GM19238 (cell line): ENCODE measurements at regions not wholly inside any gene's neighbourhood (a gene's known extent, or its start where the extent isn't known, plus 50 kb on each side); places are given as distances from the start of the nearest gene placed in this dataset.
"Not testable (repeated sequence)": the region's sequence is repeated elsewhere in the genome, so short reads cannot be mapped to it uniquely, and the experiment has no call there.

ENCODE experiments used
- DNase-seq: peaks from one replicate; pipeline ENCODE4 v3.0.0; 2011; ENCODE audit warnings: low spot score; ENCODE audit not compliant: insufficient read length

GRCh38 chr9:85487872-85488271 lies 253.9 kb downstream of the AGTPBP1 start:
- DNase-seq: no peak

- DNase-seq: no peak
Measured at GRCh38 chr9:85484235-85484634, 257.5 kb downstream of the AGTPBP1 start.

DNA sequence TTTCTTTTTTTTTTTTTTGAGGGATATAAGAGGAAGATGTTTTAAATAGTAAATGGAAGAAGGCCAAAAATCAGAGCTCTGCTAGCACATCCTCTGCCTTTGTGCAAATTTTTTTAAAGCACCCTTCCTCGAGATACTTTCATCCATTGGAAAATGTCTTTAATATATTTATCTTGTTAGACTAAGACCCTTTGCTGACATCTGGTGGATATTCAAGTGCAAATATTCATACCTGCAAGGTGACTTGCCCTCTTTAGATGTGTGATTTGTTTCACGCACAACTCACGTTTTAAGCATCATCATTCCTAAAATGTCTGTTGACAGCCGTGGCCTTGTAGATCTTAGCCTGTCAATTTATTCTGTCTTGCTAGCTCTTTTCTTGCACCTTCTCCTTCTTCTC lies 258.5 kb downstream of the AGTPBP1 start:
- DNase-seq: no peak

GRCh38 chr9:85479305-85479704 lies 262.4 kb downstream of the AGTPBP1 start:
- DNase-seq: no peak

- no peak for DNase-seq
Measured at GRCh38 chr9:85478847-85479246, 262.9 kb downstream of the AGTPBP1 start.

GRCh38 chr9:85474896-85475295 lies 266.9 kb downstream of the AGTPBP1 start:
- DNase-seq: not testable (repeated sequence)

- DNase-seq: no peak
Measured at GRCh38 chr9:85471791-85472190, 270.0 kb downstream of the AGTPBP1 start.

DNA sequence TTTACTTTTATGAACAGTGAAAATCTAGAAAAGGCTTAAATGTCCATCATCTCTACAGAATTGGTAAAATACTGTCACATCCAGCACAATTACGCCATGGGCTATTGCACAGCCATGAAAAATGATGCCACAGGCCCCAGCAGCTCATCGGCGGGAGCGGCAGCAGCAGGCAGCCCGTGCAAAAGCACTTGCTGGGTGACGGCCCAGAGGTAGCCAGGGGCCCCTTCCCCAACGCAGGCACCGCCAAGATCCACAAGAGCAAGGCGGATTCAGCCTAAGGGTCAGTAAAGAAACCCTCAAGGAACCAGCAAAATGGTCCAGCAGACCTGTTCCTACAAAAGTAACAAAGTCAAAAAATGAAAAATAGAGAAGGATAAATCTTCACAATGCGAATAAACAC lies 272.7 kb downstream of the AGTPBP1 start:
- DNase-seq: no peak

DNA sequence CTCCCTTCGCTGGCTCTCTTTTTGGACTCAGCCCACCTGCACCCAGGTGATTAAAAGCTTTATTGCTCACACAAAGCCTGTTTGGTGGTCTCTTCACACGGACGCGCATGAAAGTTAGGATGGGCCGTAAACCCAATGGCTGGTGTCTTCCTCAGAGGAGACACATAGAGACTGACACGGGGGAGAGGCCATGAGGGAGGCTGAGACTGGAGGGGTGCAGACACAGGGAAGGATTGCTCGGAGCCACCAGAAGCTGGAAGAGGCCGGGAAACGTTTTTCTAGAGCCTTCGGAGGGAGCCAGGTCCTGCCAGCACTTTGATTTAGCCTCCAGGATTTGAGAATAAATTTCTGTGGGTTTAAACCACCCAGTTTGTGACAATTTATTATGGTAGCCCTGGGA lies 274.9 kb downstream of the AGTPBP1 start:
- no peak for DNase-seq

- DNase-seq: not testable (repeated sequence)
Measured at GRCh38 chr9:85458114-85458864, 283.5 kb downstream of the AGTPBP1 start.

- no peak for DNase-seq
Measured at GRCh38 chr9:85453850-85454249, 287.9 kb downstream of the AGTPBP1 start.

DNA sequence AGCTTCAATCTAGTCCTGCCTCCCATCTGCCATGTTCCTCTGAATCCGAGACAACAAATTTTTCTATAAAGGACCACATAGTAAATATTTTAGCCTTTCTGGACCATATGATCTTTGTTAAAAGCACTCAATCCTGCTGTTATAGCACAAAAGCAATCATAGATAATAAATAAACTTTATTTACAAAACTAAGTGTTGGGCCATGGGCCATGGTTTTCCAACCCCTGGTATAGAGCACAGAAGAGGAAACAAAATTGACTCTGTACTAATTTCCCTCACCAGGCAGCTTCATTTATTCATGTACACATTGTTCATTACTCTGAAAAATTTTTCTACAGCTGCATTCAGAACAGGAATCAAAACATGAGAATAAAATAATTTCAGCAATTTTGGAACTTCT lies 288.9 kb downstream of the AGTPBP1 start:
- no peak for DNase-seq

DNA sequence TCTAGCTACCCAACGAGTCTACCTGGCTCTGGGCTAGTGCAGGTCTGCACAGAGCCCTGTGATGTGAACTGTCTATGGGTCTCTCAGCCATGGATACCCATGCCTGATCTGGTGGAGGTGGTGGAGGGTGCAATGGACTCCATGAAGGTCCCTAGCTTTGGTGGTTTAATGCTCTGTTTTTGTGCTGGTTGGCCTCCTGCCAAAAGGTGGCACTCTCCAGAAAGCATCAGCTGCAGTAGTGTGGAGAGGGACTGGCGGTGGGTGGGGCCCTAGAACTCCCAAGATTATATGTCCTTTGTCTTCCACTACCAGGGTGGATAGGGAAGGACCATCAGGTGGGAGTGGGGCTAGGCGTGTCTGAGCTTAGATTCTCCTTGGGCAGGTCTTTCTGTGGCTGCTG lies 290.1 kb downstream of the AGTPBP1 start:
- no peak for DNase-seq

DNA sequence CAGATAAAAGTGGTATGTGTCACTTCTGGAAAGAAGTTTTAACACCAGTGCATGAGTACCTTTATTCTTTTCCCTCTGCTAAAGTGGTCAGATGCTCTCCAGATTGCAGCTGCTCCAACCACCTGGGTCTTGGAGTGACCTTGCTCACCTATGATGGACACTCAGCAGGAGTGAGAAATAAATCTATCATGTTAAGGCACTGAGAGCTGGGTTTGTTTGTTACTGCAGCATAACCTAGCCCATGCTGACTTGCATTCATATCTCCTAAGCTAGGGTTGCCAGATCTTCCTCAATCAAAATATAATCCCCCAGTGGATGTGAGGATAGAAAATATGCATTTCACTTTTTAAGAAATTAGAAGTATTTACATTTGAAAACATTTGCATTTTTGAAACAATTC lies 295.9 kb downstream of the AGTPBP1 start:
- no peak for DNase-seq

DNA sequence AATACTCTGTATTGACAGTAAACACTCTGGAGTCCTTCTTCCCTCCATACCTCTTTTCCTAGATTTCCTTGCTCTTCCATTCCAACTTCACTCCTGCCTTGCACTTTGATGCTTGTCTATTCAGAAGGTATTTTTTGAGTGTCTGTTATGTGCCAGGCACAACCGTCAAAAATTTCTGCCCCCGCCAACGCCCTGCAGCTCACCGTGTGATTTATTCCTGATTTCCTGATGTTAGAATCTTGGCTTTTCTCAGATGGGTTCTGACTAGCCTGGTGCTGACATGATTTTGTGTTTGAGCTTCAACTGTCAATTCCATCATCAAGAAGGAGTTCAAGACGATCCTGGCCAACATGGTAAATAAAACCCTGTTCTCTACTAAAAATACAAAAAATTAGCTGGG lies 297.5 kb downstream of the AGTPBP1 start:
- DNase-seq: no peak

DNA sequence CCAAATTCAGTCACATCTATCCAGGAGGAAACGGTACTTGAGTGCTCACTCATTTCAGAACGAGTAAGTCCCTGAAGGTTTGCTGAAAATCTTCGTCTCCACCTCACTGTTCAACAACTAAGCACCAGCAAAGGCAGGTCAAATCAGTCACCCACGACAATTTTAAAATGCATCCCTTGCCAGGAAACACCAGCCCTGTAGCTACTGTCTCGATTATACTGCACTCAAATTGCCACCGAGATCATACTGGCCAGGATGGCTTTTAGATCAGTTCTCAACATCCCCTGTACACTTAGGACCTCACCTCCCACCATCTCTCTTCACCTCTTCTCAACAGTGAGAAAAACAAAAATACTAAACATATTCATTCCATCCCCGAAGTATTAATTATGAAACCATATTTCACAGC lies 298.6 kb downstream of the AGTPBP1 start:
- no peak for DNase-seq

- DNase-seq: no peak
Measured at GRCh38 chr9:85439791-85440190, 302.0 kb downstream of the AGTPBP1 start.

GRCh38 chr9:85433956-85434355 lies 307.8 kb downstream of the AGTPBP1 start:
- DNase-seq: not testable (repeated sequence)

DNA sequence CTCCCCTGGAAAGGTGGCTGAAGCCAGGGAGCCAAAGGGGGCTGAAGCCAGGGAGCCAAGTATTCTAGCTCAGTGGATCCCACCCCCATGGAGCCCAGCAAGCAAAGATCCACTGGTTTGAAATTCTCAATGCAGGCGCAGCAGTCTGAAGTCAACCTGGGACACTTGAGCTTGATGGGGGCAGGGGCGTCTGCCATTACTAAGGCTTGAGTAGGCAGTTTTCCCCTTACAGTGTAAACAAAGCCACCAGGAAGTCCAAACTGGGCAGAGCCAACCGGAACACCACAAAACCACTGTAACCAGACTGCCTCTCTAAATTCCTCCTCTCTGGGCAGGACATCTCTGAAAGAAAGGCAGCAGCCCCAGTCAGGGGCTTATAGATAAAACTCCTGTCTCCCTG lies 308.2 kb downstream of the AGTPBP1 start:
- not testable (repeated sequence) for DNase-seq

DNA sequence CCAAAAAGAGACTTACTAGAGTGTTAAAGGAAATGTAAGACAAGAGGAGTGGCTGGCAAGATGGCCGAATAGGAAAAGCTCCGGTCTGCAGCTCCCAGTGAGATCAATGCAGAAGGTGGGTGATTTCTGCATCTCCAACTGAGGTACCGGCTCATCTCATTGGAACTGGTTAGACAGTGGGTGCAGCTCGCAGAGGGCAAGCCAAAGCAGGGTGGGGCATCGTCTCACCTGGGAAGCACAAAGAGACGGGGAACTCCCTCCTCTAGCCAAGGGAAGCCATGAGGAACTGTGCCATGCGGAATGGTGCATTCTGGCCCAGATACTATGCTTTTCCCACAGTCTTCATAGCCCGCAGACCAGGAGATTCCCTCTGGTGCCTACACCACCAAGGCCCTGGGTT lies 308.7 kb downstream of the AGTPBP1 start:
- DNase-seq: no peak

DNA sequence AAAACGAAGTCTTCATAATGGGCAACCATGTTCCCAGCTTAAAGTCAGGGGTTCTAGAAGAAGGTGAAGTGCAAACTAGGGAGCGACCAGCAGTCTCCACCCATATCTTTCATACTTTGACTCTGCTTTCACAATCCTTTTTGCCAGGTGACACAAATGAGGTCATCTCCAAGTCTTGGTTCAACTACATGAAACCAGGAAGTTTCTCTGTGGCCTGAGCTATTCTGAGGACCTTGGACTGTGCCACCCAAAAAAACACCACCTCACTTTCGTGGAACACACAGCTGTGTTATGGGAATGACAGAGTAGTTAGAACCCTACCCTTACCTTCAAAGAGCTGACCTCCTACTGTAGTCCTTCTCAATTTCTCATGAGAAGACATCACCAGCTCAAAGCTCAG lies 309.2 kb downstream of the AGTPBP1 start:
- DNase-seq: no peak

- no peak for DNase-seq
Measured at GRCh38 chr9:85431339-85432102, 310.2 kb downstream of the AGTPBP1 start.
